Thyroid gland (tissue), 4 donors: ENCODE measurements at regions not wholly inside any gene's neighbourhood (a gene's known extent, or its start where the extent isn't known, plus 50 kb on each side); places are given as distances from the start of the nearest gene placed in this dataset.

Experiments
- POLR2A ChIP-seq, 2 donors: fragments of 450-650 bp; IDR thresholded peaks; one replicate each; pipeline ENCODE4 v1.6.1; 2017; ENCODE audit warnings: antibody characterized with exemption in 2 of 2, mild to moderate bottlenecking in 2 of 2, moderate library complexity in 1 of 2
- TF ChIP-seq, protein P1 (sequence below), 6 experiments: fragments of 200-600 bp in 3 of 6; fragments of 450-650 bp in 3 of 6; sonication (generic) in 3 of 6; IDR thresholded peaks; one replicate each; pipeline ENCODE4 v1.5.1; 2016 to 2019; ENCODE audit warnings: antibody characterized with exemption in 6 of 6, mild to moderate bottlenecking in 2 of 6, inconsistent platforms in 1 of 6, moderate library complexity in 1 of 6

DNA sequence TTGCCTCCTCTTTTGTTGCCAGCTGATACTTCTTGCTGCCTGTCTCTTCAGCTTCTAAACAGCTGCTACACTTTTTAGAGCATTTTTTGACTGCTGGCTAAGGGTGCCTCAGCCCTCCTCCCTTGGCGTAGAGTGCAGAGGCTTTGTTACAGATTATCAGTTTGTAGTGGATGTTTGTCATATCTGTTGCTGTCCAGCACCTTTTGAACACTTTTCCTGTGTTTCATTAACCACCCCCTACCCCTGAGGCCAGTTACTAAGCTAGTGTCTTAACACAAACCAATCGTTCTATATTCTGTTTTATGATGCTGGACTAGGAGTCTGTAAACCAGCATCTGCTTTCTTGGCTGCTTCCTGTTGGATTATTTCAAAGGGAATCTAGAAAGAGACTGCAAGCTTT, 441.5 kb downstream of the DNAH5 start:
- TF ChIP-seq, protein P1, sequence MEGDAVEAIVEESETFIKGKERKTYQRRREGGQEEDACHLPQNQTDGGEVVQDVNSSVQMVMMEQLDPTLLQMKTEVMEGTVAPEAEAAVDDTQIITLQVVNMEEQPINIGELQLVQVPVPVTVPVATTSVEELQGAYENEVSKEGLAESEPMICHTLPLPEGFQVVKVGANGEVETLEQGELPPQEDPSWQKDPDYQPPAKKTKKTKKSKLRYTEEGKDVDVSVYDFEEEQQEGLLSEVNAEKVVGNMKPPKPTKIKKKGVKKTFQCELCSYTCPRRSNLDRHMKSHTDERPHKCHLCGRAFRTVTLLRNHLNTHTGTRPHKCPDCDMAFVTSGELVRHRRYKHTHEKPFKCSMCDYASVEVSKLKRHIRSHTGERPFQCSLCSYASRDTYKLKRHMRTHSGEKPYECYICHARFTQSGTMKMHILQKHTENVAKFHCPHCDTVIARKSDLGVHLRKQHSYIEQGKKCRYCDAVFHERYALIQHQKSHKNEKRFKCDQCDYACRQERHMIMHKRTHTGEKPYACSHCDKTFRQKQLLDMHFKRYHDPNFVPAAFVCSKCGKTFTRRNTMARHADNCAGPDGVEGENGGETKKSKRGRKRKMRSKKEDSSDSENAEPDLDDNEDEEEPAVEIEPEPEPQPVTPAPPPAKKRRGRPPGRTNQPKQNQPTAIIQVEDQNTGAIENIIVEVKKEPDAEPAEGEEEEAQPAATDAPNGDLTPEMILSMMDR (IDR thresholded peaks at IDR 0.05): no peak
- TF ChIP-seq POLR2A (IDR thresholded peaks at IDR 0.05): no peak
